Spinal cord (tissue), 9 donors: ENCODE measurements at regions not wholly inside any gene's neighbourhood (a gene's known extent, or its start where the extent isn't known, plus 50 kb on each side); places are given as distances from the start of the nearest gene placed in this dataset.
A peak's percentile ranks its signal among the peaks of the same experiment; 100 is the strongest.

Experiments used
- DNase-seq, 6 donors: peaks; one replicate each; pipeline versions ENCODE4 v3.0.0 to v3.0.0-alpha.2; 2013 to 2015; ENCODE audit warnings: low spot score in 6 of 6, low read depth in 4 of 6
- H3K27ac ChIP-seq: one replicate; pipeline ENCODE4 v1.5.1; 2013; ENCODE audit warnings: low read depth, low read length, control low read depth
- H3K27me3 ChIP-seq: one replicate; pipeline ENCODE4 v1.6.1; 2013; ENCODE audit warnings: low read length; ENCODE audit not compliant: control insufficient read depth, insufficient read depth
- H3K36me3 ChIP-seq: one replicate; pipeline ENCODE4 v1.6.1; 2013; ENCODE audit warnings: low read length; ENCODE audit not compliant: control insufficient read depth, insufficient read depth
- H3K4me1 ChIP-seq: one replicate; pipeline ENCODE4 v1.6.1; 2013; ENCODE audit warnings: low read length; ENCODE audit not compliant: control insufficient read depth, insufficient read depth
- H3K4me3 ChIP-seq: one replicate; pipeline ENCODE4 v1.5.1; 2013; ENCODE audit warnings: low read depth, low read length, control low read depth
- H3K9me3 ChIP-seq: one replicate; pipeline ENCODE4 v1.6.1; 2013; ENCODE audit warnings: low read length; ENCODE audit not compliant: control insufficient read depth, insufficient read depth
- WGBS: methylation state at CpG from one replicate; pipeline ENCODE4 v1.1.5; 2013; ENCODE audit warnings: missing lambda C conversion rate; ENCODE audit not compliant: insufficient coverage; 5-methylcytosine and 5-hydroxymethylcytosine counted together
- donor health status: healthy.

GRCh38 chr3:111282024-111282423 is 210.4 kb downstream of the NECTIN3 start:
- H3K36me3 ChIP-seq = no peaks in the 10 kb centered on the region
- H3K27ac ChIP-seq = no peak overlapping the region
- no peak overlapping the region for H3K4me3 ChIP-seq
- no peaks in the 10 kb centered on the region for H3K4me1 ChIP-seq
- H3K9me3 ChIP-seq = no peaks in the 10 kb centered on the region
- no peaks in the 10 kb centered on the region for H3K27me3 ChIP-seq
- DNase-seq = no peak
- 47% methylated on average over 4 of the region's 6 CpGs for WGBS

GRCh38 chr3:111283165-111283564 is 211.5 kb downstream of the NECTIN3 start:
- no peaks in the 10 kb centered on the region for H3K36me3 ChIP-seq
- no peaks in the 10 kb centered on the region for H3K27me3 ChIP-seq
- DNase-seq = no peak
- H3K4me3 ChIP-seq = no peak overlapping the region
- H3K9me3 ChIP-seq = no peaks in the 10 kb centered on the region
- no peak overlapping the region for H3K27ac ChIP-seq
- WGBS = 100% methylated on average over 1 of the region's 4 CpGs
- H3K4me1 ChIP-seq = no peaks in the 10 kb centered on the region

GRCh38 chr3:111284503-111285183 is 213.0 kb downstream of the NECTIN3 start:
- Histone ChIP-seq H3K27ac (no peak overlapping the region), H3K36me3 (no peaks in the 10 kb centered on the region), H3K4me1 (no peaks in the 10 kb centered on the region), H3K27me3 (no peaks in the 10 kb centered on the region), H3K9me3 (no peaks in the 10 kb centered on the region), H3K4me3 (no peak overlapping the region)
- 19% methylated on average over 4 of the region's 4 CpGs for WGBS
- DNase-seq = peak in 1 of 6 donors; percentile 70

- no peak for DNase-seq
- H3K4me1 ChIP-seq = no peaks in the 10 kb centered on the region
- no peaks in the 10 kb centered on the region for H3K9me3 ChIP-seq
- H3K4me3 ChIP-seq = no peak overlapping the region
- WGBS = no CpG with 5 or more reads among the region's 1 CpG
- no peak overlapping the region for H3K27ac ChIP-seq
- no peaks in the 10 kb centered on the region for H3K36me3 ChIP-seq
- no peaks in the 10 kb centered on the region for H3K27me3 ChIP-seq
Observed at GRCh38 chr3:111285184-111285538, 213.5 kb downstream of the NECTIN3 start.

GRCh38 chr3:111285694-111286093 is 214.1 kb downstream of the NECTIN3 start:
- Histone ChIP-seq H3K4me3 (no peak overlapping the region), H3K4me1 (no peaks in the 10 kb centered on the region), H3K36me3 (no peaks in the 10 kb centered on the region), H3K27me3 (no peaks in the 10 kb centered on the region), H3K9me3 (no peaks in the 10 kb centered on the region), H3K27ac (no peak overlapping the region)
- DNase-seq = peak in 2 of 6 donors; percentile 66 to 73
- 31% methylated on average over 3 of the region's 4 CpGs for WGBS

GRCh38 chr3:111286746-111287145 is 215.1 kb downstream of the NECTIN3 start:
- H3K9me3 ChIP-seq = no peaks in the 10 kb centered on the region
- DNase-seq = no peak
- no peaks in the 10 kb centered on the region for H3K27me3 ChIP-seq
- no peak overlapping the region for H3K4me3 ChIP-seq
- H3K27ac ChIP-seq = no peak overlapping the region
- no peaks in the 10 kb centered on the region for H3K4me1 ChIP-seq
- H3K36me3 ChIP-seq = no peaks in the 10 kb centered on the region
- no CpG with 5 or more reads among the region's 2 CpGs for whole genome bisulfite sequencing

GRCh38 chr3:111292117-111292516 is 220.5 kb downstream of the NECTIN3 start:
- no peaks in the 10 kb centered on the region for H3K36me3 ChIP-seq
- WGBS = no CpG with 5 or more reads among the region's 2 CpGs
- H3K4me1 ChIP-seq = no peaks in the 10 kb centered on the region

GRCh38 chr3:111299192-111299615 is 227.6 kb downstream of the NECTIN3 start:
- Histone ChIP-seq H3K9me3 (no peaks in the 10 kb centered on the region), H3K27ac (no peak overlapping the region), H3K4me1 (no peaks in the 10 kb centered on the region), H3K36me3 (no peaks in the 10 kb centered on the region), H3K27me3 (no peaks in the 10 kb centered on the region), H3K4me3 (no peak overlapping the region)
- DNase-seq = no peak
- 76% methylated on average over 1 of the region's 1 CpG for WGBS

More at GRCh38 chr3:111292117-111292516, 220.5 kb downstream of the NECTIN3 start:
- H3K9me3 ChIP-seq = no peaks in the 10 kb centered on the region
- H3K27me3 ChIP-seq = no peaks in the 10 kb centered on the region
- H3K4me3 ChIP-seq = no peak overlapping the region
- H3K27ac ChIP-seq = no peak overlapping the region
- DNase-seq = no peak

- H3K36me3 ChIP-seq = no peaks in the 10 kb centered on the region
- no peak overlapping the region for H3K4me3 ChIP-seq
- no peaks in the 10 kb centered on the region for H3K27me3 ChIP-seq
- no peaks in the 10 kb centered on the region for H3K9me3 ChIP-seq
- no peak overlapping the region for H3K27ac ChIP-seq
- DNase-seq = no peak
- no peaks in the 10 kb centered on the region for H3K4me1 ChIP-seq
Observed at GRCh38 chr3:111301238-111301798, 229.7 kb downstream of the NECTIN3 start.

- Histone ChIP-seq H3K4me3 (no peak overlapping the region), H3K27me3 (no peaks in the 10 kb centered on the region), H3K36me3 (no peaks in the 10 kb centered on the region), H3K9me3 (no peaks in the 10 kb centered on the region), H3K4me1 (no peaks in the 10 kb centered on the region), H3K27ac (no peak overlapping the region)
- no peak for DNase-seq
- no CpG with 5 or more reads among the region's 1 CpG for WGBS
Observed at GRCh38 chr3:111302063-111302462, 230.4 kb downstream of the NECTIN3 start.
